Ectodermal cell (in vitro differentiated cells): ENCODE measurements at regions not wholly inside any gene's neighbourhood (a gene's known extent, or its start where the extent isn't known, plus 50 kb on each side); places are given as distances from the start of the nearest gene placed in this dataset.

ENCODE experiments used
- H3K27ac ChIP-seq: 2 replicates; pipeline ENCODE4 v1.7.0; 2013; ENCODE audit warnings: mild to moderate bottlenecking, low read depth, low read length; ENCODE audit not compliant: insufficient read depth, poor library complexity, severe bottlenecking
- H3K27me3 ChIP-seq: 2 replicates; pipeline ENCODE4 v1.7.0; 2013; ENCODE audit warnings: mild to moderate bottlenecking, low read length; ENCODE audit not compliant: insufficient read depth, control insufficient read depth, poor library complexity, severe bottlenecking
- H3K36me3 ChIP-seq: one replicate; pipeline ENCODE4 v1.7.0; 2013; ENCODE audit warnings: low read length; ENCODE audit not compliant: control insufficient read depth, insufficient read depth
- H3K4me1 ChIP-seq: one replicate; pipeline ENCODE4 v1.7.0; 2013; ENCODE audit warnings: low read length; ENCODE audit not compliant: control insufficient read depth, insufficient read depth
- H3K4me3 ChIP-seq: 2 replicates; pipeline ENCODE4 v1.7.0; 2013; ENCODE audit warnings: low read depth, low read length, control low read depth; ENCODE audit not compliant: insufficient read depth
- H3K9me3 ChIP-seq: 2 replicates; pipeline ENCODE4 v1.7.0; 2013; ENCODE audit warnings: mild to moderate bottlenecking, low read length, moderate library complexity; ENCODE audit not compliant: control insufficient read depth
- WGBS, 2 experiments: methylation state at CpG; one replicate each; pipeline ENCODE4 v1.1.7; 2013; ENCODE audit warnings: missing lambda C conversion rate in 2 of 2; 5-methylcytosine and 5-hydroxymethylcytosine counted together

- WGBS, 2 experiments = 81 to 82% methylated on average over 2 of the region's 2 CpGs
- no peaks in the 10 kb centered on the region for H3K27me3 ChIP-seq
- no peak overlapping the region for H3K27ac ChIP-seq
- H3K9me3 ChIP-seq = no peaks in the 10 kb centered on the region
- H3K4me3 ChIP-seq = no peak overlapping the region
- H3K36me3 ChIP-seq = no peaks in the 10 kb centered on the region
- peaks cover 12% of the 10 kb centered on the region for H3K4me1 ChIP-seq
Measured at GRCh38 chr1:62978741-62979140, 194.8 kb downstream of the ATG4C start.

- H3K27ac ChIP-seq = no peak overlapping the region
- no peak overlapping the region for H3K4me3 ChIP-seq
- H3K9me3 ChIP-seq = no peaks in the 10 kb centered on the region
- H3K36me3 ChIP-seq = no peaks in the 10 kb centered on the region
- 94 to 96% methylated on average over 5 of the region's 5 CpGs for WGBS, 2 experiments
- no peaks in the 10 kb centered on the region for H3K27me3 ChIP-seq
- H3K4me1 ChIP-seq = peaks cover 12% of the 10 kb centered on the region
Measured at GRCh38 chr1:62981434-62981833, 197.5 kb downstream of the ATG4C start.

DNA sequence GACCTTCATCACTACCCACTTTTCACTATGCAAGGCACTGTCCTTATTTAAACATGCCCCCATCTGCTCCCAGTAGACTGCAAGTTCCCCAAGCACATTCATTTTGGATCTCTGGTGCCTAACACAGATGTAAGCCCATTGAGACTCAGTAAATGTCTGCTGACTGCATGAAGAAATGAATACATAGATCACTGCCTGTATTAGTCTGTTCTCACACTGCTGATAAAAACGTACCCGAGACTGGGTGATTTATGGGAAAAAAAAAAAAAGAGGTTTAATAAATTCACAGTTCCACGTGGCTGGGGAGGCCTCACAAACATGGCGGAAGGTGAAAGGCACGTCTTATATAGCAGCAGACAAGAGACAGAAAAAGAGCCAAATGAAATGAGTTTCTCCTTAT, 204.9 kb downstream of the ATG4C start:
- Histone ChIP-seq H3K27me3 (no peaks in the 10 kb centered on the region), H3K4me3 (no peak overlapping the region), H3K27ac (no peak overlapping the region), H3K9me3 (no peaks in the 10 kb centered on the region), H3K4me1 (peaks cover 5% of the 10 kb centered on the region), H3K36me3 (no peaks in the 10 kb centered on the region)
- WGBS, 2 experiments = 93 to 95% methylated on average over 5 of the region's 5 CpGs

DNA sequence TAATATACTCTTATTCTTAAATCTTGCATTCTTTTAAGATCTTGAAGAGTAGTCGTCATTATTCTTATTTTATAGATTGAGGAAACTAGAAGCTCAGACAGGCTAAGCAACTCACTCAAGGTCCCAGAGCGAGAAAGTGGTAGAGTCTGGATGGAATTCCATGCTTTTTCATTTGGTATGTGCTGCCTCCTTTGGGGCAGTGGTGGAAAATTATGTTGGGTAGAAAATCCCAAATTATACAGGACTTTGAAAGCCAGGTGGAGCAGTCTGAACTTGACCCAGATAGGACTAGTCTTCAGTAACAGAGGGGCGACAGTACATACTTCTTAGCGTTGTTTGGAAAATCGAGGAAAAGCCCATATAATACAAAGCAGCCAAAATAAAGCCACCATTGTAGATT, 205.6 kb downstream of the ATG4C start:
- no peak overlapping the region for H3K4me3 ChIP-seq
- no peak overlapping the region for H3K27ac ChIP-seq
- H3K36me3 ChIP-seq = no peaks in the 10 kb centered on the region
- 87 to 88% methylated on average over 4 to 5 of the region's 5 CpGs for WGBS, 2 experiments
- H3K27me3 ChIP-seq = no peaks in the 10 kb centered on the region
- peaks cover 5% of the 10 kb centered on the region for H3K4me1 ChIP-seq
- no peaks in the 10 kb centered on the region for H3K9me3 ChIP-seq

- Histone ChIP-seq H3K4me3 (no peak overlapping the region), H3K27ac (no peak overlapping the region), H3K36me3 (no peaks in the 10 kb centered on the region), H3K4me1 (peaks cover 9% of the 10 kb centered on the region), H3K27me3 (no peaks in the 10 kb centered on the region), H3K9me3 (no peaks in the 10 kb centered on the region)
- 66 to 67% methylated on average over 3 of the region's 3 CpGs for WGBS, 2 experiments
Measured at GRCh38 chr1:62991152-62991551, 207.2 kb downstream of the ATG4C start.

DNA sequence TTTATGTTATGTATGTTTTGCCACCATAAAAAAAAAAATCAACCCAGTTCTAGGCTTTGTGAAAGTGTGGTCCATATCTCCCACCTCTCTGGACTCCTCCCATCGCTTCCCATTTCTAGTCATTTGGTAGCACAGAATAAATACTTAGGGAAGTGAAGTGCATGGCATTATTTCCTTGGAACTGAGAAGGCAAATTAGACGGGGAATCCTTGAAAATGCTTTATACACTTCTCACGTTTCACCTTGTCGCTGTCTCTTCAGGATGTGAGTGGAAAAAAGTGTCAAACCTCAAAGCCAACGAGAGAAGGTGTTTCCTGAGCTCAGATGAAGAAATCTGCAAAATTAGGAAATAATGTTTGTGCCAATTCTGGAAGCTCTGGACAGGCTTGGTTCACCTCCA, 209.9 kb downstream of the ATG4C start:
- WGBS, 2 experiments = 91 to 97% methylated on average over 5 of the region's 5 CpGs
- H3K9me3 ChIP-seq = no peaks in the 10 kb centered on the region
- no peaks in the 10 kb centered on the region for H3K36me3 ChIP-seq

GRCh38 chr1:62995173-62995572, 211.2 kb downstream of the ATG4C start:
- WGBS, 2 experiments = 92 to 96% methylated on average over 2 to 4 of the region's 4 CpGs
- H3K27ac ChIP-seq = no peak overlapping the region
- peaks cover 16% of the 10 kb centered on the region for H3K4me1 ChIP-seq
- H3K27me3 ChIP-seq = no peaks in the 10 kb centered on the region
- no peaks in the 10 kb centered on the region for H3K36me3 ChIP-seq
- H3K4me3 ChIP-seq = no peak overlapping the region
- no peaks in the 10 kb centered on the region for H3K9me3 ChIP-seq

More for the DNA sequence above, 209.9 kb downstream of the ATG4C start:
- no peaks in the 10 kb centered on the region for H3K27me3 ChIP-seq
- H3K4me3 ChIP-seq = no peak overlapping the region
- H3K4me1 ChIP-seq = peaks cover 16% of the 10 kb centered on the region
- H3K27ac ChIP-seq = no peak overlapping the region

DNA sequence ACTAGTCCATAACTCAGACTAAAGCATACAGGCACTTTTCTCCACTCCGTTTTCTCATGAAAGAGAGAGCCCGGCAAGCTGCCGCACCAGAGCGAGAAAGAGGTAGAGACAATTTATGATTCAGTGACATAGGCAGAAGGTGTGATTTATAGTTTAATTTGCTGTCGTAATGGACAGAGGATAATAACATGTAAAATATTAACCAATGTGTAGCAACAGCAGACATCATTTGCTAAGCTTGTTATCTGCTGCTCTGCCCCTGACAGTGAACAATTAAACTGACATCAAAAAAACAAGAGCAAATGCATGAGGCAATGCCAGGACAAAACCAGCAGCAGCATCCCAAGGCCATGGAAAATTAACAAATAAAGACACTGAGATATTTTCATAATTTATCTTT, 214.0 kb downstream of the ATG4C start:
- no peaks in the 10 kb centered on the region for H3K9me3 ChIP-seq
- 98 to 99% methylated on average over 5 of the region's 5 CpGs for WGBS, 2 experiments
- H3K4me1 ChIP-seq = peaks cover 24% of the 10 kb centered on the region
- H3K4me3 ChIP-seq = no peak overlapping the region
- no peak overlapping the region for H3K27ac ChIP-seq
- H3K27me3 ChIP-seq = no peaks in the 10 kb centered on the region
- H3K36me3 ChIP-seq = no peaks in the 10 kb centered on the region

DNA sequence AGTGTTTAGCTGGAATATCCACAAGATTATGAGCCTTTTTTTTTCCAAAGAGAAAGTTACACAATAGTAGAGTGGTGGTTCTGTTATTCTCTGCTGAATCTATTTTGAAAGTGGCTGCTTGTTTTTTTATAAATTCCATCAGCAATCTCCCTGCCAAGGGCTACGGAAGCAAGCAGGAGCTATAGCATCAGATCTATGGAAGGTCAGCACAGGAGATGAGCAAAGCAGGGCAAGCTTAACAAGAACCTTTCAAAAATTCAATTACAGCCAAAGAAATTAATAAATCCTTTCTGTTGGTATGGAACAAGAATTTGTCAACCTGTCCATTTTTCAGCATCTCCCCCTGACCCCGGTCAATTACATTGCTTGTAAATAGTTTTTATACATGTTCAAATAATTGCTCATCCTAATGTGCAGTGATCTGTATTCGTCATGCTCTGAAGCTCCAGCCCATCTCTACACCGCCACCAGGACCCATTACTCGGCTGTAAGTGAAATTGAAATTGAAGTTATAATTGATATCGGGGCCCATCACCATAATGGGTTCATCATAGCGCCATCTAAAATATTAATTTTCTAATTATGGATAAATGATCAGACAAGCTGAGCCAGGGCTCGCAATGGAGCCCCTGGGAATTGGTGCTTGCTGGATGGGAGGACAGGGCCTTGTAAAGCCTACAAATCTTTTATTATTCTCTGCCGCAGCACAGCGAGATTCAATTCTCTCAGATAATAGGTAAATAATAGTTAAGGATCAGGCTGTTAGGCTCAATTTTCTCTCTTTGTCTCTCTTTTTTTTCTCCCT, 215.1 kb downstream of the ATG4C start:
- Histone ChIP-seq H3K36me3 (no peaks in the 10 kb centered on the region), H3K9me3 (no peaks in the 10 kb centered on the region), H3K4me1 (peaks cover 24% of the 10 kb centered on the region), H3K4me3 (no peak overlapping the region), H3K27ac (no peak overlapping the region), H3K27me3 (no peaks in the 10 kb centered on the region)
- WGBS, 2 experiments = 72 to 83% methylated on average over 4 to 9 of the region's 10 CpGs

DNA sequence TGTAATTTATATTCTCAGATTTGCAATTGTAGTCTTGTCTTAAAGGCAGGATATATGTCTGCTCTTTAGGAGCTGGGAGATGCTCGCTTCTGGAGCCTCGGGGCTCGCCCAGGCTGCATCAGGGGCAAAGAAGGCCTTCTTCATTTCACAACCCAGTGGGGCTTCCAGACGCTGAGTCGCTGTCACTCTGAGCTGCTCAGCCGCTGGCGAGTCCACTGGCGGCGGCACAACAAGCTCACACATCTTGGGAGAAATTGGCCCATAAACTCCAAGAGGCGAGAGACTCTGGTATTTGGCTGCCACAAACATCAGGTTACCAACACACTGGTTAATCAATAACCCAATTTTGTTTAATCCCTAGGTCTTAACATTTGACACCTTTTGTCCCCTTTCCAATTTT, 216.6 kb downstream of the ATG4C start:
- H3K9me3 ChIP-seq = no peaks in the 10 kb centered on the region
- no peaks in the 10 kb centered on the region for H3K36me3 ChIP-seq
- 51 to 56% methylated on average over 10 of the region's 10 CpGs for WGBS, 2 experiments
- peaks cover 24% of the 10 kb centered on the region for H3K4me1 ChIP-seq
- no peak overlapping the region for H3K4me3 ChIP-seq
- no peaks in the 10 kb centered on the region for H3K27me3 ChIP-seq
- H3K27ac ChIP-seq = no peak overlapping the region
